ENCODE measurements at regions not wholly inside any gene's neighbourhood (a gene's known extent, or its start where the extent isn't known, plus 50 kb on each side); places are given as distances from the start of the nearest gene placed in this dataset.

DNA sequence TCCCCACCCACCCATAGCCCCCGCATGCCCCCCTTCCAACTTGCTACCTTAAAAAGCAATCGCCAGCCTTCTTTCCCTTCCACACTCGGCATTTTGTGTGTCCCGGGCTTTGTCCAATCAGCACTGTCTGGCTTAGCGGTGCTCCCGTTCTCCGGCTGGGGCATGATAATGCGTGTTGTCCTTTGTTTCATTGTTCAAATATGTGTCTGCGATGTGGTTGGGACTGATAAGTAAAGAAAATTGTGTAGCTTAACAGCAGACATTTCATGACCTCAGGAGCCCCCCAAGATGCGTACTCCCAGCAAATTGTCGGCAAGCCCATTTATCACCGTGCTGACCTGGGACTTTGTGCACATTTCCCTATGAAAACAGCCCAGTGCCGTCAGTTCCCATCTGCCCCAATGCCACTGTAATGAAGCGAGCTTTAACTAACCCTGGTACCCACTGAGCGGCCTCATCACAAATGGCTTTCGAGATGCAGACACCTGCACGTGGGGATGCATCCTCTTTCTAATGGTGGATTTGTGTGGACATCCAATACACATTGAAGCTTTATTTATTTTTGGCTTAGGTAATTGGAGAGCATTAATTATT lies 167.0 kb upstream of the E2F8 start:
- DNase-seq (ENCODE audit: low read depth in 3 of 3, low spot score in 1 of 3): no peak

DNA sequence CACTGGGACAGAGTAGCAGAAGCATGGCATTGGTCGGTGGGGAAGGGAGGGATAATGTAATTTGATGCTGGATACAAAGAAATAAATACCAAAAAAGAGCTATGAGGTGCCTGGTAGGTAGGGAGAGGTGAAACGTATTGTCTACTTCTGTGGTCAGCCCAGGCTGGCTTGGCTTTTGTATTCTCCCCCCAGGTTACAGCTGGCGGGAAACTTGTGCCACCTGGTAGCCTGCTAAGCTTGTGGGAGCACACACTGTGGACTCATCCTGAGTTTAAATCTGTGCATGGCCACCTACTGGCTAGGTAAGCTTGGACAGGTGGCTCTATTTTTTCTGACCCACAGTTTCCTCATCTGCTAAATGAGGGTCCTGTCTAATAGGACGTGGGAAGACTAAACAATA lies 165.2 kb upstream of the E2F8 start:
- no peak for DNase-seq (ENCODE audit: low read depth in 3 of 3, low spot score in 1 of 3)

DNA sequence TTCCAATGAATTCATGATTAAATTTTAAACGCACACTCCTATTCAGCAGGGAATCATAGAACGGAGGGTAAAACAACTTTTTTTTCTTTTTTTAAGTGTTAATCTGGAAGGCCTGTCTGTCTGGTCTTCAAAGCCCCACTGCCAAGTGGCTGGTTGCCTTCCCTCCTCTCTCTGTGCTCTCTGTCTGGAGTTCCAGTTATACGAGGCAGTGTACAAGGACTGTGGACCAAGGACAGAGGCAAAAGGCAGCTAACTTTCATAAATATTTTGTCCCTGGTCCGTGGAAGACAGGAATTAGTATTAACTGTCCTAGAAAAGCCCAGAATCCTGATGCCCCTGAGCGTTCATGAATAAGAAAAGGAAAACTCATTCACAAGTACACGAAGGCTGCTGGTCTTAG lies 164.0 kb upstream of the E2F8 start:
- no peak for DNase-seq (ENCODE audit: low read depth in 3 of 3, low spot score in 1 of 3)

DNA sequence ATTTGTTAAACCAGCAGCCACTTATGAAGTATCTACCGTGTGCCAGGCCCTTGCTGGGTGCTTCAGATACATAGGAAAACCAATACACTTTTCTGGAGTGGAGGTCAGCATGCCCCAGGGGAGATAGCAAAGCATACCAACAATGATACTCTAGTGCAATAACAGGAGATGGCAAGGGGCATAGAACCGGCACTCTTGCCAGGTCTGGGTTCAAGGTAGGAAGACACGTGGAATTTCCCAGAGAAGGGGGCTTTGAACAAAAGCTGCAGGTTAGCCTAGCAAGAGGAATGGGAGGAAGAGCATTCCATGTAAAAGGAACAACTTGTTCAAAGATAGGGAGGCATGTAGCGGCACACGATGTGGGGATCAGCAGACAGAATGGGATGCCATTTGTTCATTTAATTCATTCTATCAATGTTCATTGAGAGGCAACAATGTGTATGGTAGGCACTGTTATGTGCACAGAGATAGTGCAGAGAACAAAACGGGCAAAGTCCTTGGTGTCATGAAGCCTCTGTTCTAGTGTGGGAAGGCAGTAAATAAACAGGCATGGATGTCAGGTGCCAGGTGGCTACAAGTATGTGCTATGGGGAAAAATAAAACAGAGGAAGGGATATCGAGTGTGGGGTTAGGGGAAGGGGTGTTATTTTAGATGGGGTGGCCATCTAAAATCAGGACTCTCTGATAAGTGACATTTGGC lies 162.6 kb upstream of the E2F8 start:
- DNase-seq (ENCODE audit: low read depth in 3 of 3, low spot score in 1 of 3): no peak

DNA sequence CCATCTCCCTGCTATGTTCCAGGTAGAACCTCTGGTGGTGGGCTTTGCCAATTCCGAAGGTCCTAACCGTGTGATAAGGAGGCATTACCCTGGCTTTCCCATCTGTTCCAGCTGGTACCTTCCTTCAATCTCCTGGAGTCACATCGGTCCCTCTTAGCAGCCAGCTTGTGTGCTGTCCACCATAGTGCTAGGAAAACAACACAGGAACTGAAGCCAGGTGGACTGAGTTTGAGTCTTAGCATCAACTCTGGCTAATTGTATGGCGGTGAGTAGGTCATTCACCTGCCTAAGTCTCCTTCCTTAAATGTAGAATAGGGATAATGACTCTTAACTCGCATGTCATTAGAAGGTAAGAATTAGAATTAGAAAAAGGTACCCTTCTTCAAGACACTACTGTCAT lies 159.6 kb upstream of the E2F8 start:
- DNase-seq (ENCODE audit: low read depth in 3 of 3, low spot score in 1 of 3): no peak

DNA sequence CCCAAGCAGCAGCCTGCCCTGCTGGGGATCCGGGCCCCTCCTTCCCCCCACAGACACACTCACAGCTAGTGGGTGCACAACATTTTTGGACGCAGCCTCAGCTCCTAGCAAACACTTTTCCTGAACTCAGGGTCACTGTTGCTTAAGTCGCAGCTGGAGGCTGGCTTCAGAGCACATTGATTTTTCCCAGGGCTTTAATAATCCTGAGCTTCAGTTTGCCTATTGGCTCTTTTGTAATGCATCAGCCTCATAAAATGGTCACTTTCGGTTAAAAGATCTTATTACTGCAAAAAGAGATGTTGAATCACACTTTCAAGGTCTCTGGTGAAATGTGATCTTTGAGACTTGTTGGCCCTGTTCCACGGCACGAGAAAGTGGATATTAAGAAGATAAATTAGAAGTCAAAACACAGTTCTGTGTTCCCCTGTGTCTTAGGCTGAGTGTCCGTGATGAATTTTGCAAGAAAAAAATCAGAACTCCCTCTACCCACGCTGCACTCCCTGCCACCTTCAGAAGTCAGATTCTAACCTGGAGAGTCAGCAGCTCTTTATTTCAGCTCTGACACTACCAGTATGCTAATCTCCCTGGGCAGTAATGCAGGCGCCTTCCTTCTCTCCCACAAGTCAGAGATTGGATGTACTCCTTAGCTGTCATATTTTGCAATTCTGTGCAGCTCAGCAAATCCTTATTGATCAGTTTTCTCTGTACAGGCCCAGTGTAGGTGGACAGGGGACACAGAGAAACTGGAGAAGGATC lies 158.2 kb upstream of the E2F8 start:
- no peak for DNase-seq (ENCODE audit: low read depth in 3 of 3, low spot score in 1 of 3)

DNA sequence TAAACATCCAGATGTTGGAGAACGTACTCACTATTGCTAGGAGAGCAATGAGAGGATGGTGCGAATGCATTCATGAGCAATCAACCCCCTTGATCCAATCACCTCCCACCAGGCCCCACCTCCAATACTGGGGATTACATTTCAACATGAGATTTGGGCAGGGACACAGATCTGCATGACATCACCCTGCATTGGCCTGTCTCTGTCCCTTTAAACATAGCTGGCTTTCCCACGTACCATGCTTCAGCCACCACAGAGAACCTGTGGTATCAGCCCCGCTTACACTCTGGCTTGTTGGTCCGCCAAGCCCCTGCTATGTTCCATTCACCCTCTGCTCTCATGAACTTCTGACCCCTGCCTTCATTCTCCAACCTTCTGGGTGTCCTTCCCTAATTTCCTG lies 157.5 kb upstream of the E2F8 start:
- DNase-seq (ENCODE audit: low read depth in 3 of 3, low spot score in 1 of 3): no peak

DNA sequence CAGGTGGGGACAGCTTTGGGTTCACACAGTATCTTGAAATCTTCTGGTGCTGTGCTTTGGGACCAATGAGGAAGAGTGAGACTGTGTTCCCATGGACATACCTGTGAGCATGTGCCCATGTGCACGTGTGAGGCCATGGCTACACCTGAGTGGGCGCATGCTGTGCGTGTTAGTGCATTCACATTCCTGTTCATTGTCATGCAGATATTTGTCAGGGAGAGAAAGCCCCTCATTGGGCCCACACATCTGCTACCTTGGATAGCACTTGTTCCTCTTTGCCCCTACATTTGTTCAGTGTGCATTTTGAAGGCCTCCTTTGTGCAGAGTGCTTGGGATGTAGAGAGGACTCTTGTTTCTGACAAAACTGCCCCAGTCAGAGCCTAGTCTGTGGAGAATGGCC lies 154.3 kb upstream of the E2F8 start:
- no peak for DNase-seq (ENCODE audit: low read depth in 3 of 3, low spot score in 1 of 3)

DNA sequence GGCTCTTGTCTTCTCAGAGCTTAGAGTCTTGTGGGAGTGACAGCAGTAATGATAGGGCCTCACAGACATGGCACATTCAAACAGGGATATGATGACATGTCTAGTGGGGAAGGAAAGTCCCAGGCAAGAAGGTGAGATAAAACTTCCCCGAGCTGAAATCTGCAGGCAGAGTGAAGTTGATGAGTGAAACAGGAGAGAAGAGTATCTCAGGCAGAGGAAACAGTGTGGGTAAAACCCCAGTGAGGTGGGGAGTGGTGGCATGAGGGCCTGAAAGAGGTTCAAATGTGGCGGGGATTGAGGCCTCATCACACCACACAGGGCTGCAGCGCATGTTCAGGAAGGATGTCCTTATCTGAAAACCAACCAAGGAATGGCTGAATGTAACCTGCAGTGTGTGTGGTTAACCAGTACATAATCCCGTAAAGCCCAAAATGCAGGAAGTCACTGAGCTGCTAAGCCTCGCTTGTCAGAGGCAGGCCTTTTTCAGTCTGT lies 153.8 kb upstream of the E2F8 start:
- no peak for DNase-seq (ENCODE audit: low read depth in 3 of 3, low spot score in 1 of 3)

DNA sequence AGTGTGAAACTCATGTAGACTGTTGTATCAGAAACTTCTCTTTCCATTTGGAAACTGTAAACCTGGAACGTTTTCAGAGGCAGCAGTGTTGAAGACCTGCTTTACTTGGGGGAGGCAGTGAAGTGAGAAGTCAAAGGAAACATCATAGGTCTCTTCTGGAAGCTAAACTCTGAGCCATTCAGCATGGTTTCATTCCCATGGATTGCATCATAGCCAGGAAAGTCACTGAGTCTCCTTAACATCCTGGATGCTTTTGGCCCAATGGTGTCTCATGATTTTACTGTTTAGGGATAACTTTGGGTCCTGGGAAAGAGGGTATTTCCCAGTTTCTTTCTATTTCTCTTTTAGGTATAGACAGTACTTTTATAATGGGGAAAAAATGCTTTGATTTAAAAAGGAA lies 153.2 kb upstream of the E2F8 start:
- DNase-seq (ENCODE audit: low read depth in 3 of 3, low spot score in 1 of 3): no peak

DNA sequence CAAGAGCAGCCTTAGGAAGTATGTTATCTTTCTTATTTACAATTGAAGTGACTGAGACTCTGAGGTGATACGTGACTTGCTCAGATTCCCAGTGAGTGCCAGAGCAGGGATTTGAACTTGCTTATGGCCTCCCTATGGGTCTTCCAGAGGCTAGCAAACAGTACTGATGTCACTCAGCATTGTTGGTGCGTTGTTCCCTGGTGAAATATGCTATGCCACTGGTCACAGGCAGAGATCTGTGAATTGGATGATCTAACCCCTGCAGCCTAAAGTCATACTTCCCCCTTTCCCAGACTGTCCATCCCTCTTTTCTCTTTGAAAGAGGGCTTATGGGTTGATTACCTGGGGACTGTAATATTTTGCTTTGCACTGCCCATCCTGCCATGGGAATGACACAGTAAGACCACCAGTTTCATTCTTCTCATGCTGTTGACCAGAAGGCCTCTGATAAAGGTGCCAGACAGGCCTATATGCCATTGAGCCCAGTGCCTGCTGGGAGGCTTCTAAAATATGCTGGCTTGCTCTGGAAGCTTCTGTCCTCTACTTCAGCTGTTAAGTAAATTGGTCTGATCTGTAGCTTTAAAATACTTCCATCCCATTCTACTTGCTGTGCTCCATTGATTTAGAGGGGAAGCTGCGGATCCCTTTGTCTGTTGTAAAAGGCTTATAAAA lies 152.2 kb upstream of the E2F8 start:
- DNase-seq (ENCODE audit: low read depth in 3 of 3, low spot score in 1 of 3): no peak

DNA sequence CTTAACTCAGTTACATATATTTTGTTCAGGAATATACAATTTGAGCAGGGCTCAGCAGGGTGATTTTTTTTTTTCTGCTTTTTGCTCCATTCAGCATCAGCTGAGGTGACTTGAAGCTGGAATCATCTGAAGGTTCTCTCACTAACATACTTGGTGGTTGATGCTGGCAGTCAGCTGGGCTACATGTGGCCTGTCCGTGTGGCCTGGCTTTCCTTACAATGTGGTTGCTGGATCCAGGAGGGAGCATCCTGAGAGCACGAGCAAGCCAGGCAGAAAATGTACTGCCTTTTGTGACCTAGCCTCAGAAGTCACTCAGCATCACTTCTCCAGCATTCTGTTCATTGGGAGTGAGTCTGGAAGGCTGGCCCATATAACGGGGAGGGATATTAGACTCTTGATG lies 151.6 kb upstream of the E2F8 start:
- no peak for DNase-seq (ENCODE audit: low read depth in 3 of 3, low spot score in 1 of 3)

DNA sequence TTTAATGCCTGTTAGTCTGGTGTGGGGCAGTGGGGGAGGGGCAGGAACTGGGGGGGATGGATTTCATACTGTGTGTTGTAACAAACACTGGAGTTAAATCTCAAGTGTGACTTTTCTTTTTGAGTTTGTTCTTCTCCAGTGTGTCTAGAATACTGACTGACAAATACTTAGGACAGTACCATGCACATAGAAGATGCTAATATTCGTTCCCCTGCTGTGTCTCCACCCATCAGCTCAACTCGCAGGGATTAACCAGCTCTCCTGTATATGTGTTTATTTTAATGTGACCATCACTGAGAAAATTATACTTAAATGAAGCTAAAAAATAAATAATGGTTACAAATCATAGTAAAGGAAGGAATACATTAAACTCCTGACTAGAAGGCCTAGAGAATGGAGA lies 150.9 kb upstream of the E2F8 start:
- no peak for DNase-seq (ENCODE audit: low read depth in 3 of 3, low spot score in 1 of 3)

DNA sequence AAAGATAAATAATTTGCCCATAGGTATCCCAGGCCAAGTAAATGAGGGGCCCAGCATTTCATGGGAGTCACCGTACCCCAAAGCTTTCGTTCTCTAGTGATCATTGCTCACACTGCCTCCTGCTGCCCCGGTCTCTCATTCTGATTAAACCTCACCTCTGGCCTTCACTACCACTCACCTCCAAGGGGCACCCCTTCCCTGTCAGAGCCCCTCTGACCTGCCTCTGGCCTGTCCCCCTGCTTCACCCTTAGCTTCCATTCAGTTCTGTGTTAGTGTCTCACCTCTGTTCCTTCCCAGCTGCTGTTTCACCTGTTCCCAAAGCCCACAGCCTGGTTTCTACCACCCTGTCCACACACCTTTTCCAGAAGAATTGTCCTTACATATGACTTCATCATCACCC lies 150.3 kb upstream of the E2F8 start:
- no peak for DNase-seq (ENCODE audit: low read depth in 3 of 3, low spot score in 1 of 3)

DNA sequence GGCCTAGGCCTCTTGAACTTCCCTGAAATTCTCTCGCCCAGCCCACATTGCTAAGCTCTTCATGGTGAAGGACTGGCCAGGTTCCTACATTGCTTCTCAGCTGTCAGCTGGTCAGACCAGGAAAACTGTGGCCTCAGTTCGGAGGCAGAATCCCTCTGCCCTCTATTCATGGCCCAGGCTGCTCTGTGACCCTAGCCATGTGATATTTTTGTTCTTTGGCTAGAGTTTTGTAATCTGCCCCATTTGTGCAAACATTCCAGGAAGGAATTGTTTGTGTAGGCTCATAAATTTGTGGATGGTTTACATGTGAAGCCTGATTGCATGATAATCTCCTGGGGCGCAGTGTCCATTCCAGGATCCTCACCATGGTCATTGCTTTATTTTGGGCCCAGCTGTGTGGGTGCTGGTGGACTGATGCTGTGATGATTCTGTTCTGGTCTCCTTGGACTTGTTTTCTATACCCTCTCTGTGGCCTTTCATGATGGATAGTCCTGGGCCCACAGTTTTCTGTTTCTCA lies 149.1 kb upstream of the E2F8 start:
- no peak for DNase-seq (ENCODE audit: low read depth in 3 of 3, low spot score in 1 of 3)

DNA sequence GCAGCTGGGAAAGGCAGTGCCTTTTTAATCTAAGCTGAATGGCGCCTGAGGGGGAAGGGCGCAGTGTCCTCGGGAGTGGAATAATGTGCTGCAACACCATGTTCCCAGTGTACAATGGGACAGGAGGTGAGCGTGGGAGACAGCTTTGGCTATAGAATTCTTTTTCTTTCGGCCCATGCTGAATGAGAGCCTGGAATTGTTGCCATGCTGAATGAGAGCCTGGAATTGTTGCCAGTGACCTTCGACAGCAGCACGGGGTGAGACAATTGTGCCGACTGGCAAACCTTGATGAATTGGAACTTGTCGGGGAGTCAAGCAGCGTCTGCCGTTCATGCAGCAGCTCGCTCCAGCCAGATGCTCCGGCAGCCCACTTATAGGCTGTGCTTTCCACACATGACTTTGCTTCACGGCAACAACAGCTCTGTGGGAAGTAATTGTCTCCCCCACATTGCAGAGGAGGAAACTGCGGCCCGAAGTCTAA lies 141.4 kb upstream of the E2F8 start:
- no peak for DNase-seq (ENCODE audit: low read depth in 3 of 3, low spot score in 1 of 3)

DNA sequence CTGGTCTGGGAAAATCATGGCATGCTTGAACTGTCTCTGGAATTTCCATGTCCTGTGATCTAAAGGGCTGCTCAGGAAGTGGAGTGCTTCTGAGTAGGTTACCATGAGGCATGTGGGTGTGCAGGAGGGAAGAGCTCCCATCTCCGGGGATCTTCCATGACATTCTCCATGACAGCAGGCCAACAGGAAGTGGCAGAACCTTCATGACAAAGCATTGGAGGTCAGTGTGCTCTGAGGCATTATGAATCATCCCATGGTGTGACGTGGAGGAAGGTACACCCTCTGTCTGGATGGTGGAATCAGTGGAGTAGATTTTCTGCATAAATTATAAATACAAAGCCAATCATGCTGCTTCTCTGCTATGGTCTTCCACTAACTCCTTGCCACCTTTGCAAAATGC lies 139.6 kb upstream of the E2F8 start:
- no peak for DNase-seq (ENCODE audit: low read depth in 3 of 3, low spot score in 1 of 3)

DNA sequence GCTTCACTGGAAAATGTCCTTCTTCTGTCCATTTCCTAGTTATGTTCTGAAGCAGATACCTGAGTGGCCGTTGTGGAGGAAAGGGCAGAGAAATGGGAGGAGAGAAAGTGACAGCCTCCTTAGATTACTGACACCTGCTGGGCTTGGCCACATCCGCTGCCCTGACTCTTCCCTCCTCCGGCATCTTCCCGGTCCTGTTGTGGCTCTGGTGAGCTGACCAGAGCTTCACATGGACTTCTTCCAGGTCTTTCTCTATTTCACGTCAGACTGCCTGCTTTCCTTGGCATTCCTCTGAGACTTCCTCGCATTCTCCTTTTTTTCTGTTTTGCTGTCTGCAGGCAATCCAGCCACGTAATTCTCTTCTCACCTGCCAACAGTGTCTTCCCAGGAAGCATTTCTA lies 138.7 kb upstream of the E2F8 start:
- DNase-seq (ENCODE audit: low read depth in 3 of 3, low spot score in 1 of 3): no peak

DNA sequence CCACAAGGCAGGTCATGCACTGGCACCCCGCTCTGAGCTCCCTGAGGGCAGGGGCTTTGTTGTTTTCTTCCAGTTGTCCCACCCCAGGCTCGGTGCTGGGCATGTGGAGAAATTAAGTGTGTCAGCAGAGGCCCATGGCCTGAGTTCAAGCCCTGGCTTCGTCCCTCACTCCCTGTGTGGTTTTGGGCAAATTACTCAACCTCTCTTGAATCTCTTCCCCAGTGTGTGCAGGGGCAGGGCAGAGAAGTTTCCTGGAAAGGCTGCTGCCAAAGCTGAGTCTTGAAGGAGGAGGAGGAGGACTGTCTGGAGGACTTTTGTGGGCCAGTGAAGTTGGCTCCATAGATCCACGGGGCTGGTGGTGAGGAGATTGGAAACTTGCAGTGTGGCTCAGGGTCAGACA lies 138.1 kb upstream of the E2F8 start:
- DNase-seq (ENCODE audit: low read depth in 3 of 3, low spot score in 1 of 3): no peak

DNA sequence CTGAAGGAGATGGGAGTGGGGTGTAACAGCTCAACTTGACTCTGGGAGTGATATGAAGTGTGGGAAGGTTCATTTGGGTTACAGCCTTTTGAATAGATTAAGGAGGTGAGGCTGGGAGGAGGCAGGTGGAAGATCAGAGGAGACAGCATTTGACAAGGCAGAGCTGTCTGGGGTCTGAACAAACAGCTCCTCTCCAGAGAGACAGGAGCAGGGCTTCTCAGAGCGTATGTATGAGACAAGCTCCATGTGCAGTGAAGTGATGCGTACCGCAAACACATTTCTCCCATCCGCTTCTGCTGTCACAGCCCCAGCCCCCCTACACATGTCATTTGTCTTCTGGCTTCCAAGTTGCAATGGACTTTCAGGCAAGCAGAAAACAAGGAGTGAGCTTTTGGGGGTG lies 137.1 kb upstream of the E2F8 start:
- no peak for DNase-seq (ENCODE audit: low read depth in 3 of 3, low spot score in 1 of 3)

DNA sequence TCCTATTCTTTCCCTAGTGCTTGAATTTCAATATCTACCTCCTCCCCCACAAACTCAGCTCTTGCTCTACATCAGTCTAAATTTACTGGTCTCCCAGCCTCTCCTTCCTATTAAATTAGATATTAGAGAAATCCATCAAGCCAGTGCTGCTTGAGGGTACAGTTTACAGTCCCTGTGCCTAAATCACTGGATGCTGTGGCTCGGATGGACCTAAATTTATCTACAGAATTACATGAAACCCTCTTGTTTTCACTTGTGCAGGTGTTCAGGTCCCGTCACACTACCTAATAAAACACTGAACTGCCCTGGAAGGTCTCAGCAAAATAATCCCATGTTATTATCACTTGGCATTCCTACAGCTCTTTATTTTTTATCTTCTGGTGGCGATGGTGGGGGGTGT lies 134.7 kb upstream of the E2F8 start:
- DNase-seq (ENCODE audit: low read depth in 3 of 3, low spot score in 1 of 3): no peak

DNA sequence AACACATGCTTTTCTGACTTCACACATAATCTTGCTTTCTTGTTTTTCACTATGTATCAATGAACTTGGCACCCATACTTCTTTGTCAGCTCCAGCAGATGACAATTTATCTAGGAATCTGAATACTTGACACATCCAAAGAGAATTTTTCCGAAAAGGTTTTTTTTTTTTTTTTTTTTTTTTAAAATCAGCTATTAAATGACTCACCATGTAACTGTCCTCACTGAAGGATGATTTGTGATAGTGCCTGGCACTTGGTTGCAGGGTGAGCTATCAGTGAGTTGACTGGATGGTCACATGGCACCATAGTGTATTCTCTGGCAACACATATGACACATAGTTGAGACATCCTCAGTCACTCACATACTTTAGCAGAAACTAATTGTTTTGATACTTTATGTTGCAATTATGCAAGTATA lies 133.4 kb upstream of the E2F8 start:
- DNase-seq (ENCODE audit: low read depth in 3 of 3, low spot score in 1 of 3): no peak
